ENCODE measurements at regions not wholly inside any gene's neighbourhood (a gene's known extent, or its start where the extent isn't known, plus 50 kb on each side); places are given as distances from the start of the nearest gene placed in this dataset.

DNA sequence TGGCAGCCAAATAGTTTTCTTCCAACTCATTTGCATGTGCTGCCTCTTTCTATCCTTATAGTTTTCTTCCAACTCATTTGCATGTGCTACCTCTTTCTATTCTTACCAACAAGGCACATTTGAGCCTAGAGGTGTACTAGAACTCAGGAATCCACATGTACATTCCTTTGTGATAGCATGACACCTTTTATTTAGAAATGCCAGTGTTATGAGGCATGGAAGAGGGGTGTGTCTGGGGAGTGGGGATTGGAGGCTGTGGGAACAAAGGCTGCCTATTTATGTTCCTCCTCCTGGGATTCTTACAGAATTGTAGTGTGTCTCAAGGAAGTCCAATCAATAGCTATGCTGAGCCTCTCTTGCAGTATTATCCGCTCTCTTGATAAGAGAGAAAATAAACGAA lies 966.7 kb downstream of the PCDH17 start:
- Histone ChIP-seq H3K9me3 (ENCODE audit: control insufficient read depth, low read length) (no peaks in the 10 kb centered on the region), H3K27ac (ENCODE audit: insufficient read depth, low read depth, low read length, poor library complexity, severe bottlenecking) (no peak overlapping the region), H3K4me1 (ENCODE audit: control insufficient read depth, insufficient read depth, low read length) (no peaks in the 10 kb centered on the region), H3K27me3 (ENCODE audit: control insufficient read depth, insufficient read depth, low read length, poor library complexity, severe bottlenecking) (no peaks in the 10 kb centered on the region), H3K4me3 (ENCODE audit: insufficient read depth, low read depth, low read length) (no peak overlapping the region), H3K36me3 (ENCODE audit: control insufficient read depth, insufficient read depth, low read length) (no peaks in the 10 kb centered on the region)
- WGBS, 2 experiments, result 96 to 100% methylated on average over 2 of the region's 2 CpGs

DNA sequence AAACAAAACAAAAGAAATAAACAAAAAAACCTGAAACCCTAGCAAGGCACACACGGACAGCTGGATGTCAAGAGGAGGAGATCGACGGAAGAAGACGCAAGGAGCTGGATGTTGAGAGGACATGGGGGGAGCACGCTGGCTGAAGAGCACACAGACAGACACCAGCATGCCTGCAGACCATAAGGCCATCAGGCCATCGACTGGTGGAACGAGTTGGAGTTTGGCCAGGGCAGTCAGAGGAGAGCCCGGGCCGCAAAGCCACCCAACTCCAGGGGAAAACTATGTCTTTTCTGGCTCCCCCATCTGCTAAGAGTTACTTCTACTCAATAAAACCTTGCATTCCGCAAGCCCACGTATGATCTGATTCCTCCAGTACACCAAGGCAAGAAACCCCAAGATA lies 979.6 kb downstream of the PCDH17 start:
- H3K9me3 ChIP-seq (ENCODE audit: control insufficient read depth, low read length), result no peaks in the 10 kb centered on the region
- H3K36me3 ChIP-seq (ENCODE audit: control insufficient read depth, insufficient read depth, low read length), result no peaks in the 10 kb centered on the region
- WGBS, 2 experiments, result 95 to 97% methylated on average over 11 of the region's 11 CpGs
- H3K4me3 ChIP-seq (ENCODE audit: insufficient read depth, low read depth, low read length), result no peak overlapping the region
- H3K27ac ChIP-seq (ENCODE audit: insufficient read depth, low read depth, low read length, poor library complexity, severe bottlenecking), result no peak overlapping the region
- no peaks in the 10 kb centered on the region for H3K27me3 ChIP-seq (ENCODE audit: control insufficient read depth, insufficient read depth, low read length, poor library complexity, severe bottlenecking)
- H3K4me1 ChIP-seq (ENCODE audit: control insufficient read depth, insufficient read depth, low read length), result no peaks in the 10 kb centered on the region

DNA sequence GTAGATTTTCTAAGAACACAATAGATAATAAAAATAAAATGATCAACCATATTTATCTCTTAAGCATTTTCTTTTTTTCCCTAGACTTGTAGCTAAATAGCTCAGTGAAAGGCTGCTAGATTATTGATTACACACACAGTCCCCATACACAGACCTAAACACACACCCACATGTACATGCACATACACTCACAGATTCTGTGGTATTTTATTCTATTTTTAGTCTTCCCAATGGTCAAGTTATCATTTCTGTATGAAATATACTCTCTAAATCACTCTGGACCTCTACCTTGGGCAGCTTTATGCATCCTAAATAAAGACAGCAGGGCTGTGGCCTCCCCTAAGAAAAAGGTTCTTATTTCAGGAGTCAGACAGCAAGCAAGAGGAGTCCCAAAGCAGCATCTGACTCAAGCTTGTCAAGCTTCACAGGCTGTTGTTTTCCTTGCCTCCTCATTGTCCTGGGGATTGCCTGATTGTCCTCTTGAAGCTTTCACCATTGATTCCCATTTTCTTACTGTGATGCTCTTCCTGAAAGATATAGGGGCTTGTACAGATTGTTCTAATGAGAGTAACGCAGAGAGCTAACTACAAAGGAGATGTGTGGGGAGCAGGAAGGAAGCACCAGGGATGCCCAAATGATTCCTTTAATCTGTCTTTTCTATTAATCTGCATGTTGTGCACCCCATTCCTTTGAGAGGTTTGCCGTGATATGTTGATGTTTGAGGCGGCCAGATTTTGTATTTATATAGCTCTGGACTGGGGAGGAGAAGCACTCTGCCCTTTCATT lies 986.5 kb downstream of the PCDH17 start:
- no peaks in the 10 kb centered on the region for H3K27me3 ChIP-seq (ENCODE audit: control insufficient read depth, insufficient read depth, low read length, poor library complexity, severe bottlenecking)
- no peaks in the 10 kb centered on the region for H3K9me3 ChIP-seq (ENCODE audit: control insufficient read depth, low read length)
- H3K27ac ChIP-seq (ENCODE audit: insufficient read depth, low read depth, low read length, poor library complexity, severe bottlenecking), result peak overlapping the region; percentile 18
- WGBS, 2 experiments, result 87% methylated on average over 3 of the region's 3 CpGs
- no peak overlapping the region for H3K4me3 ChIP-seq (ENCODE audit: insufficient read depth, low read depth, low read length)
- no peaks in the 10 kb centered on the region for H3K36me3 ChIP-seq (ENCODE audit: control insufficient read depth, insufficient read depth, low read length)
- H3K4me1 ChIP-seq (ENCODE audit: control insufficient read depth, insufficient read depth, low read length), result peaks cover 17% of the 10 kb centered on the region

DNA sequence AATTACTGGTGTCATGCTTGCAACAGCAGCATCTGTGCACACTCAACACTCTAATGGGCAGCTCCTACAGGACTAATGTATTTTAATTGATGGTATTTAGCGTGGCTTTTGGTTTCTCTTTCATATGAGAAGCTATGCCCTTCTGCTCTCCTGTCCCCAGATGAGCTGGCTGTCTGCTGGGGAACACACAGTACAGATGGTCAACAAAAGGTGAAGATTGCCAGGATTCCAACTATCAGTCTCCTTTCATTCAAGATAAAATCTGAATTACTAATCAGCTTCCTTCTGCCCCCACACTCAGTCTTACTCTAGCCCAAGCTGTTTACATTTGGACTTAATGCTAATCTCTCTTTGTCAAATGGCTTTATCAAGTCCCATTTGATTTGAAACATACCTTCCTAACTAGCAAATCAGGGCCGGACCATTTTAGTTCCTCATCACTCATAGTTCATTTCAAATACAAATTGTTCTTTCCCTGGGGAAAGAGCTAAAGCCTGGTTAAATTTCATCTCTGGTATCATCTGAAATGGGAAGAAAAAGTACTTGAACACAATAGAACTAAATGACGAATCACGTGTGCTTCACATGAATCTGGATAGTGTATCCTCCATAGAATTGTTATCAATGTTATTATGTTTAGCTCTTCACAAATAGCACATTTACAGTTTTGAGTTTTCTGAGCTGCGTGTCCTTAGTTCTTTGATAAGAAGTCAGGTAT lies 988.0 kb downstream of the PCDH17 start:
- Histone ChIP-seq H3K36me3 (ENCODE audit: control insufficient read depth, insufficient read depth, low read length) (no peaks in the 10 kb centered on the region), H3K27ac (ENCODE audit: insufficient read depth, low read depth, low read length, poor library complexity, severe bottlenecking) (no peak overlapping the region), H3K4me1 (ENCODE audit: control insufficient read depth, insufficient read depth, low read length) (peaks cover 17% of the 10 kb centered on the region), H3K9me3 (ENCODE audit: control insufficient read depth, low read length) (no peaks in the 10 kb centered on the region), H3K4me3 (ENCODE audit: insufficient read depth, low read depth, low read length) (no peak overlapping the region), H3K27me3 (ENCODE audit: control insufficient read depth, insufficient read depth, low read length, poor library complexity, severe bottlenecking) (no peaks in the 10 kb centered on the region)
- WGBS, 2 experiments, result 83 to 84% methylated on average over 2 to 4 of the region's 5 CpGs

DNA sequence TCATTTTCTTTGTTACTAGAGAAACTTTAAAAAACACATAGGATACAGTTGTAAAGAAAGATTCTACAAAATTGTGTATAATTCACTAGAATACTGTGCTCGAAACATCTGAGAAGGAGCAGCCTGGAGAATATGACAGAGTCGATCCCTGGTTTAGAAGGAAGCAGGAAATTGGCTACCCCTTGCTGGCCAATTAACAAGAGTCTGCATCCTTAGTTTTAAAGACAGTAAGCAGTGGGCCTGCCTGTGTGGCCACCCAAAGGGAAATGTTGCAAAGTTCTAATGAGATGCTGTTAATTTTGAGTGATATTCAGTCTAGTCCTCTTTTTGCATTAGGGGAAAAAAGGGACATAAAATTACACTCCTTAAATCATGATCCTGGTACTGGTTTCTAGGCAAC lies 988.6 kb downstream of the PCDH17 start:
- WGBS, 2 experiments, result 83 to 84% methylated on average over 2 of the region's 2 CpGs
- no peak overlapping the region for H3K4me3 ChIP-seq (ENCODE audit: insufficient read depth, low read depth, low read length)

DNA sequence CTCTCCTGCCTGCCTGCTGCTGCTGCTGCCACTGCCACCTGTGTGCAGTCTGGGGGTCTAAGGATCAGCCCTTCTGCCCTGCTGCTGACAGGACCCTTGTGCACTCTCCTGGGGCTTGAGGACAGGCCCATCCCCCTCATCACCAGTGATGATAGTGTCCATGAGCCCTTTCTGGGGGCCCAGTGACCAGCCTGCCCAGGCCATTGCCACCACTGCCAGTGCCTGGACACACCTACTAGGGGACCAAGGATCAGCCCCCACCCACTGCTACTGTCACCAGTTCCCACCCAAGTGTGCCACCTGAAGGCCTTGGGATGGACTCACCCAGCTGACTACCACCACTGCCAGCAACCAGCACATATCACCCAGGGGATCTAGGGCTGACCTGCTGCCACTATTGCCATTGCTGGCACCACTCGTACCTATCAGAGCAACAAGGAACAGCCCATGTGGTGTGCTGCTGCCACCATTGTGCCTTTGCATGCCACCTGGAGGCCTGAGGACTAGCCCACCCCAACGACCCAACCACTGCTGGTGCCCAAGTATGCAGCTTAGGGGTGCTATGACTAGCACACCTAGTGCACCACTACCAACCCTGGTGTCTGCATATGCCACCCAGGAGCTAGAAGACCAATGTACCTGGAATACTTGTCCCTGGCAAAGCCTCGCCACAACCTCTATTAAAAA lies 994.3 kb downstream of the PCDH17 start:
- Histone ChIP-seq H3K27ac (ENCODE audit: insufficient read depth, low read depth, low read length, poor library complexity, severe bottlenecking) (no peak overlapping the region), H3K27me3 (ENCODE audit: control insufficient read depth, insufficient read depth, low read length, poor library complexity, severe bottlenecking) (no peaks in the 10 kb centered on the region), H3K4me1 (ENCODE audit: control insufficient read depth, insufficient read depth, low read length) (no peaks in the 10 kb centered on the region), H3K36me3 (ENCODE audit: control insufficient read depth, insufficient read depth, low read length) (no peaks in the 10 kb centered on the region), H3K9me3 (ENCODE audit: control insufficient read depth, low read length) (no peaks in the 10 kb centered on the region), H3K4me3 (ENCODE audit: insufficient read depth, low read depth, low read length) (no peak overlapping the region)
- 82 to 91% methylated on average over 3 of the region's 3 CpGs for WGBS, 2 experiments

More for the DNA sequence above, 988.6 kb downstream of the PCDH17 start:
- H3K36me3 ChIP-seq (ENCODE audit: control insufficient read depth, insufficient read depth, low read length), result no peaks in the 10 kb centered on the region
- peaks cover 17% of the 10 kb centered on the region for H3K4me1 ChIP-seq (ENCODE audit: control insufficient read depth, insufficient read depth, low read length)
- no peak overlapping the region for H3K27ac ChIP-seq (ENCODE audit: insufficient read depth, low read depth, low read length, poor library complexity, severe bottlenecking)
- no peaks in the 10 kb centered on the region for H3K27me3 ChIP-seq (ENCODE audit: control insufficient read depth, insufficient read depth, low read length, poor library complexity, severe bottlenecking)
- H3K9me3 ChIP-seq (ENCODE audit: control insufficient read depth, low read length), result no peaks in the 10 kb centered on the region

DNA sequence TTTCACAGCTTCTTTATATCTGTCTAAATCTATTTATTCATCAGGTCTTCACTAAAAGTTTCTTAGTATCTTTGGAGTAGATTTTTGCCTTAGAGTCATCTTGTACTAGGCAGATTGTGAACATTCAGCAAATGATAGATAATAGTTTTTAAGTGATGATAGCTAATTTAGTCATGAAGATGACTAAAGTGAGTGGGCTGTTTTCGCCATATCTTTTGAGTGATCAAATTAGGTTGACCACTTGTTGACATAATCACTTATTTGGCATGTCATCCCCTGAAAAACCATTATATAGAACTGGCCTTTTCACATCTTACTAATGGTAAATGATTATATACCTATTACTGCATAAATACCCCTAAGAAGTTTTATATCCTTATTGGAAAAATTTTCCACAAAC lies 999.2 kb downstream of the PCDH17 start:
- Histone ChIP-seq H3K27me3 (ENCODE audit: control insufficient read depth, insufficient read depth, low read length, poor library complexity, severe bottlenecking) (no peaks in the 10 kb centered on the region), H3K27ac (ENCODE audit: insufficient read depth, low read depth, low read length, poor library complexity, severe bottlenecking) (no peak overlapping the region), H3K9me3 (ENCODE audit: control insufficient read depth, low read length) (no peaks in the 10 kb centered on the region), H3K36me3 (ENCODE audit: control insufficient read depth, insufficient read depth, low read length) (no peaks in the 10 kb centered on the region), H3K4me1 (ENCODE audit: control insufficient read depth, insufficient read depth, low read length) (no peaks in the 10 kb centered on the region), H3K4me3 (ENCODE audit: insufficient read depth, low read depth, low read length) (no peak overlapping the region)
- WGBS, 2 experiments, result 90 to 100% methylated on average over 1 of the region's 1 CpG

DNA sequence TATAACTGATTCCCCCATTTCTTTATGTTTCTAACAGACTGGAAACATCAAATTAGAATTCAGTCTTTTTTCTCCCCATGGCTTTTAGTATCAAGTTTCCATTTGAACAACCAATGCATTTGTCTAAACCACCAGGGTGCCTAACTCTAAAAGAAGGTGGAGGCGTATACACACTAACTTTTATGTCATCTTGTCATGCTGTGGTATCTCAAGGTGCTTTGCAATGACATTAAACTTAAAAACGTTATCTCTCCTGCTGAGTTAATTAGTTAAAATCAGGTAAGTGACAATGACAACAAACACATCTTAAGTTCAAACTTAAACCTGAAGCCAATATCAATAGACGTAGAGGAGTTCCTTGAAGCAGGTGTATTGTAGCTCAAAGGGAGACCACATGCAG lies 1001.7 kb downstream of the PCDH17 start:
- no peaks in the 10 kb centered on the region for H3K4me1 ChIP-seq (ENCODE audit: control insufficient read depth, insufficient read depth, low read length)
- H3K9me3 ChIP-seq (ENCODE audit: control insufficient read depth, low read length), result no peaks in the 10 kb centered on the region
- WGBS, 2 experiments, result 76 to 82% methylated on average over 3 of the region's 3 CpGs
- no peak overlapping the region for H3K27ac ChIP-seq (ENCODE audit: insufficient read depth, low read depth, low read length, poor library complexity, severe bottlenecking)
- no peak overlapping the region for H3K4me3 ChIP-seq (ENCODE audit: insufficient read depth, low read depth, low read length)
- no peaks in the 10 kb centered on the region for H3K27me3 ChIP-seq (ENCODE audit: control insufficient read depth, insufficient read depth, low read length, poor library complexity, severe bottlenecking)
- H3K36me3 ChIP-seq (ENCODE audit: control insufficient read depth, insufficient read depth, low read length), result no peaks in the 10 kb centered on the region

DNA sequence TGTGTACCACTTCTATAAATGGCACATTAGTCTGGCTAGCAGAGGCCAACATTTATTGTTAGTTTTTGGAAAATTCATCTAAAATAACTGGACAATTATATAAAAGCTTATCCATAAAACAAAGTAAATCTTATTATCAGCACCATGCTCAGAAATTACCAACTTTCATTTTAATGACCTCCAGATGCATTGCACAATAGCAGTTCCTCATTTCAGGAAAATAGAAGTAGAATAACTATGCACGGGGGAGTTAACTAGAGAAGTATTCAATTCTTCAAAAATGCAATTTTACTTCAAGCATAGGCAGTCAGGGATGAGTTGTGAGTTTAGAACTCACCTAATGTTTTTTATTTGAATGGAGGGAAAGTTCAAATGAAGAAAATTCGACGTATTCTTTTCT lies 1023.5 kb downstream of the PCDH17 start:
- H3K27ac ChIP-seq (ENCODE audit: insufficient read depth, low read depth, low read length, poor library complexity, severe bottlenecking), result no peak overlapping the region
- no peaks in the 10 kb centered on the region for H3K4me1 ChIP-seq (ENCODE audit: control insufficient read depth, insufficient read depth, low read length)
- no peaks in the 10 kb centered on the region for H3K36me3 ChIP-seq (ENCODE audit: control insufficient read depth, insufficient read depth, low read length)
- H3K4me3 ChIP-seq (ENCODE audit: insufficient read depth, low read depth, low read length), result no peak overlapping the region
- H3K27me3 ChIP-seq (ENCODE audit: control insufficient read depth, insufficient read depth, low read length, poor library complexity, severe bottlenecking), result no peaks in the 10 kb centered on the region
- 93 to 100% methylated on average over 2 to 3 of the region's 3 CpGs for WGBS, 2 experiments
- no peaks in the 10 kb centered on the region for H3K9me3 ChIP-seq (ENCODE audit: control insufficient read depth, low read length)

DNA sequence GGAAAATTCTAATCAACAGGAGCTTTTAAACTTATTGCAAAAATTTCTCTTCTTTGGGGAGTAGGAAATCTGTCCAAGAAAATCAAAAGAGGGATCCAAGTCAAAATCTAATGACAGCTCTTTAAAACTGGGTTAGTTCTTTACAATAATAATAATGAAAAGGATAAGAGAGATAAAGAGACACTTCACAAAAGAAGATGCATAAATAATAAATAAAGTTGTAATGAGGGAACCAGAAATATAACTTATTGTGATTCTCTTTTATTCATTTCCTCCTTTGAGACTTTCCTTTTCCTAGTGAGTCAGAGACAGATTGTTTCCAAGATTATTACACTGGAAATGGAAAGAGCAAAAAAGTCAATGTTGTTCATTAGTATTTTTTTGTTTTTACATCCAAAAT lies 1029.3 kb downstream of the PCDH17 start:
- no peaks in the 10 kb centered on the region for H3K27me3 ChIP-seq (ENCODE audit: control insufficient read depth, insufficient read depth, low read length, poor library complexity, severe bottlenecking)
- no peaks in the 10 kb centered on the region for H3K4me1 ChIP-seq (ENCODE audit: control insufficient read depth, insufficient read depth, low read length)
- no peak overlapping the region for H3K27ac ChIP-seq (ENCODE audit: insufficient read depth, low read depth, low read length, poor library complexity, severe bottlenecking)
- H3K36me3 ChIP-seq (ENCODE audit: control insufficient read depth, insufficient read depth, low read length), result no peaks in the 10 kb centered on the region
- no peaks in the 10 kb centered on the region for H3K9me3 ChIP-seq (ENCODE audit: control insufficient read depth, low read length)
- no peak overlapping the region for H3K4me3 ChIP-seq (ENCODE audit: insufficient read depth, low read depth, low read length)

Data from ectodermal cell (in vitro differentiated cells).